ENCODE measurements at regions not wholly inside any gene's neighbourhood (a gene's known extent, or its start where the extent isn't known, plus 50 kb on each side); places are given as distances from the start of the nearest gene placed in this dataset.
"Not testable (repeated sequence)": the region's sequence is repeated elsewhere in the genome, so short reads cannot be mapped to it uniquely, and the experiment has no call there.

DNA sequence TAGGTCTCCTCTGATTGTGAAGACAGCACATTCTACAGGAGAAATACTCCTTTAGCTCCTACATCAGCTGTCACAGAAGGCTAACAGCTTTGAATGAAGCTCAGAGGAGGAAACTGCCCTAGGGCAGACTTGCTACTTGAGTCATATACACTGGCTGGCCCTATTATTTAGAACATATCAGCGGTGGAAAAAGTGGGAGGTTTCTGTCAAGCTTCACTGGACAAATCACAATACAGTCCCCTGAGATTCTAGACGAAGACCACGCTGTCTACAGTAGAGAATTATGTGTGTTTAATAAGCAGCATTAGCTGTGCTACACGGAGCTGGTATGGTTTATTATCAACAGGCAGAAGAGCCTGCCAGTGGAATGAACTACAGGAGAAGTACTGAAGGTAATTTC is 230.9 kb upstream of the FSIP2 start:
- no peak for DNase-seq (ENCODE audit: low spot score)

DNA sequence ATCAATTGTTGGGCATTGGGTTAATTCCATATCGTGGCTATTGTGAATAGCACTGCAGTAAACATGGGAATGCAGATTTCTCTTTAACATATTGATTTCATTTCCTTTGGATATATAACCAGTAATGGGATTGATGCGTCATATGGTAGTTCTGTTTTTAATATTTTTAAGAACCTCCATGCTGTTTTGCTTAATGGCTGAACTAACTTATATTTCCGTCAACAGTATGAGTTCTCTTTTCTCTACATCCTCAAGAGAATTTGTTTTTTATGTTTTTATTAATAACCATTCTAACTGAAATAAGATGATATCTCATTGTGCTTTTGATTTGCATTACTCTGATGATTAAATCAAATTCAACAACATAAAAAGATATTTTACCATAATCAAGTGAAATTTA is 228.5 kb upstream of the FSIP2 start:
- no peak for DNase-seq (ENCODE audit: low spot score)

DNA sequence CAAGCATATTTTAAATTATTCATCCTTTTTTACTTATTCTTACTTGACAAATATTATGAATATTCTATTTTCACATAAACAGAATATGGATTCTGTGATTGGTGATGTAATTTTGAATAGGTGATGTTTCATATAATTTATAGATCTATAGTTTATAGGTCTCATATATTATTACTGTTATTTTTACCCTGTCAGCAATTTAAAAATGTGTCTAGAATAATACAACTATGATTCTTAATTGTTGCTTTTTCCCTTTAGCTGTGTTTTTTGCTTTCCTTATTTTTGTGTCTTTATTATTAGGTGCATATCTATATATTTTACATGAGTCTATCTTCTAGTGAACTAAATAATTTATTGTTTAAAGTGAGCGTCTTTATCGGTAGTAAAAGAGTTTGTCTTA is 226.7 kb upstream of the FSIP2 start:
- no peak for DNase-seq (ENCODE audit: low spot score)

DNA sequence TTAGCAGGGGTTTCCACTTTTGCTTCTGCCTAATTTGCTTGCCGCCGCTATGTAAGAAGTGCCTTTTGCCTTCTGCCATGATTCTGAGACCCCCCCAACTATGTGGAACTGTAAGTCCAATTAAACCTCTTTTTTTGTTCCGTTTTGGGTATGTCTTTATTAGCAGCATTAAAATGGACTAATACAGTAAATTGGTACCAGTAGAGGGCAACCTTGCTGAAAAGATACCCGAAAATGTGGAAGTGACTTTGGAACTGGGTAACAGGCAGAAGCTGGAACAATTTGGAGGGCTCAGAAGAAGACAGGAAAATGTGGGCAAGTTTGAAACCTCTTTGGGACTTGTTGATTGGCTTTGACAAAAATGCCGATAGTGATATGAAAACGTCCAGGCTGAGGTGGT is 216.1 kb upstream of the FSIP2 start:
- DNase-seq (ENCODE audit: low spot score): no peak

DNA sequence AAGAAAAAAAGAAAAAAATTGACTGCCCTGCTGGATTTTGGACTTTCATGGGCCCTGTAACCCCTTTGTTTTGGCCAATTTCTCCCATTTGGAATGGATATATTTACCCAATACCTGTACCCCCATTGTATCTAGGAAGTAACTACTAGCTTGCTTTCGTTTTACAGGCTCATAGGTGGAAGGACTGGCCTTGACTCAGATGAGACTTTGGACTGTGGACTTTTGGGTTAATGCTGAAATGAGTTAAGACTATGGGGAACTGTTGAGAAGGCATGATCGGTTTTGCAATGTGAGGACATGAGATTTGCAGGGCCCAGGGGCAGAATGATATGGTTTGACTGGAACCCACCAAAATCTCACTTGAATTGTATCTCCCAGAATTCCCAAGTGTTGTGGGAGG is 214.4 kb upstream of the FSIP2 start:
- not testable (repeated sequence) for DNase-seq (ENCODE audit: low spot score)

DNA sequence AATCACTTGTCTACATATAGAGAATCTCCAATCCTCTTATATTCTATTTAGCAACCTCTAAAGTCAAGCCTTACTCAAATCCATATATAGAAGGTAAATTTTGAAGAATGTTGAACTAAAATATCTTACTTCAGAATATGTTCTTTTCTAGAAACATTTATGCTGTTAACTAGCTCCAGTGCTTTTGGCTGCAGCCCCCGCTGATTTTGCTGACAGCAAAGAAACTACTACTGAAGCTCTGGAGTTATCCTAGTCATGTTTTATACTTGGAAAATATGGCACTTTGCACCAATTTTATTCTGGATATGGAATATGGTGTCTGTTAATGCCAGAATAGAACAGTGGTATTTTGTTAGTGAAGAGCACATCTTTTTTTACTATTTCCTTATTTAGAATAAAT is 212.4 kb upstream of the FSIP2 start:
- no peak for DNase-seq (ENCODE audit: low spot score)

DNA sequence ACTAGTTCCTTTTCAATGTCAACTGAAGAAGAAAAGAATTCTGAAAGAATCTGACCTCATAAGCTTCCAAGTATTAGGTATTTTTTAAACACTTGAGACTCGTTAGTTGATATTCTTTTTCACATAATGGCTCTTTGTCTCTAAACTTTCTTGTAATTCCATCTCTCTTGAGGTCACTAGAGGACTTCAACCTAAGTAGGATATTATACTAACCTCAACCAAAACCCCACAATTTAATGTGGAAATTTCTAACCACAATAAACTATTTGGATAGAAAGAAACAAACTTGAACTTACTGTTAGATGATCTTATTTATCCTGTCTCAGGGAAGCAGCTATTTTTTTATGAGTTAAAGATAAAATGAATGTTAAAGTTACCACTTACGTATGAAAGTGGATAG is 206.9 kb upstream of the FSIP2 start:
- no peak for DNase-seq (ENCODE audit: low spot score)

DNA sequence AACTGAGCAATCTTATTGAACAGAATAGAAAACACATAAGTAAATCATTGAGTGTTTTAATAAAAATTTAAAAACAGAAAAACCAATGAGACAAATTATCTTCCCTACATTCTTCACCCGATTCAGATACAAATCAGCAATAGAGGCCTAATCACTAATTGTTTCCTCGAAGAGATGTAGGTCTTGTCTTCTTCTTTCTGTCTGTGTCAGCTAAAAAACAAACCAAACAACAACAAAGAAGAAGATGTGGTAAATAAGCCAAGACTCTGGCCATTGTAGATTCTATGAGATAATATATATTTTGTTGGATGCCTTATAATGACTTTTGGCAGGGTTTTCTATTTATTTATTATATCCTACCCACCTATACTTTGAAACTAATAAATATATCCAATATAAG is 200.9 kb upstream of the FSIP2 start:
- DNase-seq (ENCODE audit: low spot score): no peak

DNA sequence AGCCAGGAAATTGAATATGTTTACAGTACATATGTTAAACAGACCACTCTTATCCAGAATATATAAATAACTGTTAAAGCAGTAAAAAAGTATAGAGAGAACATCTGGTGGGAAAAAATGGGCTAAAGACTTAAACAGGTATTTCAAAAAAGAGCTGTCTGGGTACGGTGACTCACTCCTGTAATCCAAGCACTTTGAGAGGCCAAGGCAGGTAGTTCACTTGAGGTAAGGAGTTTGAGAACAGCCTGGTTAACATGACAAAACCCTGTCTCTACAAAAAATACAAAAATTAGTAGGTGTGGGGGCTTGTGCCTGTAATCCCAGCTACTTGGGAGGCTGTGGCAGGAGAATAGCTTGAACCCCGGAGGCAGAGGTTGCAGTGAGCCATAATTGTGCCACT is 171.4 kb upstream of the FSIP2 start:
- DNase-seq (ENCODE audit: low spot score): no peak

DNA sequence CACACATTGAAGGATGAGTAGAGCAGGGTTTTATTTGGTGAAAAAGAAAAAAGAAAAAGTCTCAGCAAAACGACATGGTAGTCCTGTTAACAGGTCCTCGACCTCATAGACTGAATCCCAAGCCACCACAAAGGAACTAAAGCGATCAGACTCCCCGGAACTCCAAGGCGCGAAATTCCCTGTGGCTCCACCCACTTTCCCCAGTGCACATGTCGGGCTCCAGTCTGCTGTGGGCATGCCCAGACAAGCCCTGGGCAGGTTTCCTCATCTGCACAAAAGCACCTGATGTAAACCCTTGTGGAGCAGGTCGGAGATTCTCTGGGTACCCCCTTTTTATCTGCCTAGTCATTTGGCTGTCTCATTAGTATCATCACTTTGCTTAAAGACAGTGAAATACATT is 170.7 kb upstream of the FSIP2 start:
- DNase-seq (ENCODE audit: low spot score): no peak

DNA sequence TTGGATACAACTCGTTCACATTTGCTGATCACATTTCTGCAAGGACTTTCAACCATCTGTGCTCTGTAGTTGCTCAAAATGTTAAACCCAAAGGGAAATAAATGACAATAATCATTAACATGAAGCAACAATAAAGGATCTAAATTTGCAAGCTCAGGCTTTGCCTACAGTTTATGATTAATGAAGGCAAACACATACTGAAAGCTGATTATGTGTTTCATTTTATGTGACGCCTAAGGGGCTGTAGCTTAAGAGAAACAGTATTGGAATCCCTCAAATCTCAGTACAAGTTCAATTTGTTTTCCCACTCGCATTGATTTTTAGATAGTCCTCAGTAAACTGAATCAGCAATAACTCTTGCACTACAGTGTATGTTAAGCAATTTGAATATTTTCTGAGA is 160.3 kb upstream of the FSIP2 start:
- no peak for DNase-seq (ENCODE audit: low spot score)

DNA sequence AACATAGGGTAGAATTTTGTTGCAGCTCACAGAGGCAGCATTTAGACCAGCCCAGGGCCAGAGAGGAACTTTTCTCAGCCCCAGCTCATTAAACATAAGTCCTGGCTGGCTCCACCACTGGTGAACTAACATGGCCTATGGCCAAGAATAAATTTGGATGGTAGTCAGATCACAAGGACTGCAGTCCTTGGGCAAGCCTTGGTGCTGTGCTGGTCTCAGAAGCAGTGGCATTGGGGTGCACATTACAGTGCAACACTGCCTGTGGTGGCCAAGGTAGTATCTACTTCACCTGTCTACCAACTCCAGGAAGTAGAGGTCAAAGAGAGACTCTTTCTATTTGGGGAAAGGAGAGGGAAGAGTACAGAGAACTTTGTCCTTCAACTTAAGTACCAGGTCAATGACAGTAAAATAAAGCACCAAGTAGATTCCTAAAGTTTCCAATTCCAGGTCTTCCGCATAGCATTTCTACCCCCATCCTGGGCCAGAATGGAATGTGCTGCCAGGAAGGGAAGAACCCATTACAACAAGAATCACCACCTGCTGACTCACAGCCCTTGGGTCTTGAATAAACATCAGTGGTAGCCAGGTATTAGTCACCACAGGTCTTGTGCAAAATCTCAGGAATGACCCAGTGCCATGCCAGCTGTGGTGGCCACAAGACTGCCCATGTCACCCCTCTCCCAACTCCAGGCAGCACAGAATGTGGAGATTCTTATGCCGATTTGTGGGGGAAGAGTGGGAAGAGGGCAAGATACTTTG is 155.4 kb upstream of the FSIP2 start:
- DNase-seq (ENCODE audit: low spot score): no peak

DNA sequence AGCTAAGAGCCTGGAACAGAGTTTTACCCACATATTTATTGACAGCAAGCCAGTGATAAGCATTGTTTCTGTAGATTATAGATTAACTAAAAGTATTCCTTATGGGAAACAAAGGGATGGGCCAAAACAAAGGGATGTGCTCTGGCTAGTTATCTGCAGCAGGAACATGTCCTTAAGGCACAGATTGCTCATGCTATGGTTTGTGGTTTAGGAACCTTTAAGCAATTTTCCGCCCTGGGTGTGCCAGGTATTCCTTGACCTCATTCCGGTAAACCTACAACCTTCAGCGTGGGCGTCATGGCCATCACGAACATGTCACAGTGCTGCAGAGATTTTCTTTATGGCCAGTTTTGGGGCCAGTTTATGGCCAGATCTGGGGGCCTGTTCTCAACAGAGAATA is 153.4 kb upstream of the FSIP2 start:
- not testable (repeated sequence) for DNase-seq (ENCODE audit: low spot score)

DNA sequence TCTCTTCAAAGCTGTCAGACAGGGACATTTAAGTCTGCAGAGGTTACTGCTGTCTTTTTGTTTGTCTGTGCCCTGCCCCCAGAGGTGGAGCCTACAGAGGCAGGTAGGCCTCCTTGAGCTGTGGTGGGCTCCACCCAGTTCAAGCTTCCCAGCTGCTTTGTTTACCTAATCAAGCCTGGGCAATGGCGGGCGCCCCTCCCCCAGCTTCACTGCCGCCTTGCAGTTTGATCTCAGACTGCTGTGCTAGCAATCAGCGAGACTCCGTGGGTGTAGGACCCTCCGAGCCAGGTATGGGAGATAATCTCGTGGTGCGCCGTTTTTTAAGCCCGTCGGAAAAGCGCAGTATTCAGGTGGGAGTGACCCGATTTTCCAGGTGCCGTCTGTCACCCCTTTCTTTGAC is 147.3 kb upstream of the FSIP2 start:
- not testable (repeated sequence) for DNase-seq (ENCODE audit: low spot score)

DNA sequence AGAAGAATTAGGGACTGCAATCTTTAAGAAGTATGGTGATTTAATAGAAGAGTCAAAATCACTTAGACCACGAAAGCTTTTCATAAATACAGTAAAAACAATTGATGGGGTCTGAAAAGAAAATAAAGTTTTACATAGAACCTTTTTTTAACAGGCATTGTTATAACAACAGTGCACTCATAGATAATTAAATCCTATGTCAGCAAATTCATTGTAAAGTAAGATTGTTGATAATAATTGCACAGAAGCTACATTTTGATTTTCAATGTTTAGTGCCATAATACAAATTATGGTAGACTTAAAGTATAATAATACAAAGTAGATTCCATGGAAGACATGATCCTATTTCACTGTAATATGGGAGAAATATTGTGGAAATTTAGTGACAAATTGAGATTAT is 130.7 kb upstream of the FSIP2 start:
- DNase-seq (ENCODE audit: low spot score): no peak

DNA sequence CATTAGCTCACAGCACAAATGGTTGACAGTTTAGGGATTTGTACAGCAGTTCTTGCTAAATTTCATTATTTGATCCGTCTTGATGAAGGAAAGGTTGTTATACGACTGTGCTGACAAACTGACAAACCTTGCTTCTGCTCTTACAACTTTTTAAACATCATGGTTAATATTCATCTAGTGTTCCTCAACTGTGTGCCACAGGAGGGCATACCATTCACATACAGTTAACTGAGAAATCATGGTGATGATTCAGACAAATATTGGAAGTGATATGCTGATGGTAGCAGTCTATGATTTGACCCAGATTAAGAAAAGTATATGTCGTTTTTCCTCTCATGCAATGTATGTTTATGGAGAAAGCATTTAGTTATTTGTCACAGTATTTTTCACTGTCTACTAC is 129.8 kb upstream of the FSIP2 start:
- DNase-seq (ENCODE audit: low spot score): no peak

DNA sequence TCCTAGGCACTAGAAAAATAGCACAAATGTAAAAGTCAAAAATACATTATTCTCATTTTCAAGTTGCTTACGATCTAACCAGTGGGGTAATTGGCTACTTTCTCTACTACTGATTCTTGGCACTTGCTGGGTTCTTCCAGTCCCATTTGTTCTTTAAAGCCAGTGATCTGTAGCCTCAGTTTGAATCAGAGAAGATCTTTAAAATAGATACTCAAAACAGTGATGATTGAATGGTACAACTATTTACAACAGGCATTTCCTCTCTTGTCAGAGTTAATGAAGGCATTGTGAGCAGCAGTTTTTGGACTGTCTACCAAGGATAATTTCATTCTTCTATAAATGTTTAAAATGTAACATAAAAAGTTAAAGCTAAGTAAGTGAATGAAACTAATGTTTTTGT is 128.3 kb upstream of the FSIP2 start:
- no peak for DNase-seq (ENCODE audit: low spot score)

DNA sequence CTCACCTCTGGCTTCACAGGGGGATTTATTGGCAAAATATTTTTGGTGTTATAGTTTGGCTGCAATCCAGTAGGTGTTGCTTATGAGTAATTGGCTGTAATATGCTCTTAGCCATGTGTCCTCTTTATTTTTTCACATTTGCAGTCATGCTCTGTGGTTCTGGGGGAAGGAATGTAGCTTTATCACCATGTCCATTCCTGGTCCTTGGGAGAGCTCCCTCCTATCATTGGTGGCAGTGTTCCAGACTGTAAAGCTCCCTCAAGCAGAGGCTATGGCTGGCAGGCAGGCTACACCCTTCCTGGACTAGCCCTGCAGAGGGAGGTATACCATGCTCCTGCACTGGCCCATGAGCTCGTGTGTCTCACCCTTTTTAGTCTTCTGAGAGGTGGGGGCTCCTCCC is 120.0 kb upstream of the FSIP2 start:
- no peak for DNase-seq (ENCODE audit: low spot score)

DNA sequence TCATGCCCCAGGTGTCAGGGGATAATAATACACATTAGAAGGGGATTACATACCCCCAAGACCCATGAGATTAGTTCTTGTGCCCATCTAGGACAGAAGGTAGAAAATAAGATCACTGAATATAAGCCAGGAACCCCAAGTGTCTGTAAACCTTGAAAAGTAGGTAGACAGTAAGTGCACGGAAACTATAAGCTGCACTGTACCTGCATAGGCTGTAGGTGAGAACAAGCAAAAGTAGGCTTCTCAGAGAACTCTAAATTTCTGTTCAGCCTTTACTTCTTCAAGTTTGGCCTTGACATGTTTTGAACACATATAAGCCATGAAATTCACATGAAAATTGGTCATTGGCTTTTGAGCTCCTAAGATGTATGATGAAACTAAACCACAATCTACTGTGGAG is 113.0 kb upstream of the FSIP2 start:
- no peak for DNase-seq (ENCODE audit: low spot score)

DNA sequence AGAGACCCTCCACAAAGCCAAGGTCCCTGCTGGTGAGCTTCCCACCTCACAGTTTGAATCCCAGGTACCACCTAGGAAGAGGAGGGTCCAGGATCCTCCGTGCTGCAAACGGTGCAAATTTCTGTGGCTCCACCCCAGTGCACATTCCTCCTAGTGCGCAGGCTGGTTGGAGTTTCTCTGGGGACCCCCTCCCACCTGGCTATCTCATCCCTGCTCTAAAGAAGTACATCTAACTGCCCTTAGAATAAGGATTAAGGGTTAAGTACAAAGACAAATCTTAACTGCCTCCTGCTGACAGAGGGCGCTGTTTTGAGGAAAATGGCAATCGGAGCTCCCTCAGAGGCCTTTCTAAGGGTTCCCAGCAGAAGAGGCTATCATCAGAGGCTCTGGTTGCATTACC is 109.6 kb upstream of the FSIP2 start:
- no peak for DNase-seq (ENCODE audit: low spot score)

DNA sequence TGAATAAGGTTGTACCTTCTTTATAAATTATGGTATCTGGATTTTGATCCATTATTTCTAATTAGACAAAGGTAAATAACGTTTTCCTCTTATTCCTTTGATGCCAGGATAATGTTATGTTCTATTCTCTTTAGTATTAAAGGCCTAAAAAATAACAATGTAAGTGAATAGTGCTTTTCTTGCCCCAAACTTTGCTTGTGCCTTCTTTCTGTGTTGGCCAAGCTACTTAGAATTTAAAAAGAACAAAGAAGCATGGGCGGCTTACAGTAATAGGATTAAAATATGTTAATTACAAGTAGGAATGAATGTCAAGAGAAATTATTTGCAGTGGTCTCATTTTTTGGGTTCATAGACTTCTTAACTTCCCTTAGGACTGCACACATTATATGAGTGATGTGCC is 105.0 kb upstream of the FSIP2 start:
- DNase-seq (ENCODE audit: low spot score): no peak

DNA sequence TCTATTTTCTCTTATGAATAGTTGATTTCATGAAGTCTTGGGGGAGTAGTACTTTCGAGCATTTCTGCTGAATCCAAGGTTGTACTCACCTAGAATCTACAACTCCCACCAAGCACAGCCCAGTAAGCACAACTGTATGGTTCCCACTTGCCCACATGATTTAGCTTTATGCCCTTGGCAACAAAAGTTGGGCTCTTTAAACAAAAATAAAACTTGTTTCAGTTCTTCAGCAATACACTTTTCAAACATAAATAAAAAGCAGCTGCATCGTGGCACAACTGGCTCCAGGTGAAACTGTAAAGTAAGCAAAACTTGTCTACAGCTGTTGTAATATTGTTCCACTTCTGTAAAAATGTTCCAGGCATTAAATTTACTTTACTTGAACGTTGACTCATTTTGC is 99.8 kb upstream of the FSIP2 start:
- DNase-seq (ENCODE audit: low spot score): no peak

DNA sequence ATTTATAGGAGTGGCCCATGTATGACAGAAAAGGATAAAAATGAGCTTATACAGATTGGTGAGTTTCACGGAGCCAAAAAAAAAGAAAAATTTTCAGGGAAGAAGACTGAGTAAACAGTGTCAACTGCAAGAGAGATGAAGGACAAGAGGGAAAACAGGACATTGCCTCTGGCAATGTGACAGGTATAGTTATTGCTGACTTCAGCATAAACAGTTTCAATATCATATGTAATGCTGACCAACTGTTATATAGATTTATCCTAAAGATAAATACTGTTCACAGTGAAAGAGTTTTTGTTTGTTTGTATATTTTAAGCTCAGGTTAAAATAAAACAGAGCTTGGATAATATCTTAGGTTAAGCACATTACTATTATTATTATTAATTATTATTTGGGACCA is 98.0 kb upstream of the FSIP2 start:
- no peak for DNase-seq (ENCODE audit: low spot score)

DNA sequence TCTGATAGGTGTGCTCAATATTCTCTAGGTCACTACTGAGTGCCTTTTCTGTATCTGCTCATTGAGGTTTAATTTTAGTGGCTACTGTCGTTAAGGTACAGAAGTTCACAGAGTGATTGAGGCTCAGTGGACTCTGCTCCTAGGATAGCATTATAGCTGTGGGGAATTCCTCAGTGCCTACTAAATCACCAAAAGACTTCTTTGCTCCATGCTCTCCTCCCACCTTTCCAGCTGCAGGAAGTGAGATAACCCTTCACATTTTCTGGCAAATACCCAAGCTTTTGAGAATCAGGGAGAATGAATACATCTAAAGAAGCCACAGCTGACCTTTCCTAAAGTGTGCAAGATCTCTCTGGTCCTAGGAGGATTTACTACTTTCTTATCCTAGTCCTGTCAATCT is 95.2 kb upstream of the FSIP2 start:
- no peak for DNase-seq (ENCODE audit: low spot score)

DNA sequence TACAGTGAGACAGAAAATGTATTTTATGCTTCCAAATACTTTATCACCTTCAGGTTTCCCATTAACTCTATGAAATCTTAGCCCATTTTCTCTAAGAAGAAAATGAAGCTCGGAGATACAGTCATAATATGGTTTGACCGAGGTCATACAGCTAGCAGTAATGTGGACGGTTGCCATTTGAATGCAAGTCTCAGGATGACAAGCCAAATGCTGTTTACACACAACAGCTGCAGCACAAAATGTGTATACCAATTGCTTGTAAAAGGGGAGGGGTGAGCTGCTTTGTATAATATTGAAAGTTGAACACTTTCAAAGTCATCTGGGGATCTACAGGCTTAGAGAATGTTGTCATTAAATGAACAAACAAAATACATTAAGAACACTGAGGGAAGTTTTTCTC is 93.8 kb upstream of the FSIP2 start:
- DNase-seq (ENCODE audit: low spot score): no peak
